Neural progenitor cell (in vitro differentiated cells): ENCODE measurements at regions not wholly inside any gene's neighbourhood (a gene's known extent, or its start where the extent isn't known, plus 50 kb on each side); places are given as distances from the start of the nearest gene placed in this dataset.

ENCODE experiments used
- EZH2 ChIP-seq: fragments of 200-600 bp; sonication (generic); IDR thresholded peaks from 2 replicates; pipeline ENCODE4 v1.6.1; 2017; ENCODE audit warnings: antibody characterized with exemption, mild to moderate bottlenecking, moderate library complexity
- EZH2phosphoT487 ChIP-seq: fragments of 200-600 bp; sonication (generic); IDR thresholded peaks from 2 replicates; pipeline ENCODE4 v1.6.1; 2017; ENCODE audit warnings: antibody characterized with exemption
- TF ChIP-seq, protein P1 (sequence below): fragments of 200-600 bp; sonication (generic); IDR thresholded peaks from 2 replicates; pipeline ENCODE4 v1.5.1; 2017; ENCODE audit warnings: antibody characterized with exemption, mild to moderate bottlenecking

- TF ChIP-seq, protein P1, sequence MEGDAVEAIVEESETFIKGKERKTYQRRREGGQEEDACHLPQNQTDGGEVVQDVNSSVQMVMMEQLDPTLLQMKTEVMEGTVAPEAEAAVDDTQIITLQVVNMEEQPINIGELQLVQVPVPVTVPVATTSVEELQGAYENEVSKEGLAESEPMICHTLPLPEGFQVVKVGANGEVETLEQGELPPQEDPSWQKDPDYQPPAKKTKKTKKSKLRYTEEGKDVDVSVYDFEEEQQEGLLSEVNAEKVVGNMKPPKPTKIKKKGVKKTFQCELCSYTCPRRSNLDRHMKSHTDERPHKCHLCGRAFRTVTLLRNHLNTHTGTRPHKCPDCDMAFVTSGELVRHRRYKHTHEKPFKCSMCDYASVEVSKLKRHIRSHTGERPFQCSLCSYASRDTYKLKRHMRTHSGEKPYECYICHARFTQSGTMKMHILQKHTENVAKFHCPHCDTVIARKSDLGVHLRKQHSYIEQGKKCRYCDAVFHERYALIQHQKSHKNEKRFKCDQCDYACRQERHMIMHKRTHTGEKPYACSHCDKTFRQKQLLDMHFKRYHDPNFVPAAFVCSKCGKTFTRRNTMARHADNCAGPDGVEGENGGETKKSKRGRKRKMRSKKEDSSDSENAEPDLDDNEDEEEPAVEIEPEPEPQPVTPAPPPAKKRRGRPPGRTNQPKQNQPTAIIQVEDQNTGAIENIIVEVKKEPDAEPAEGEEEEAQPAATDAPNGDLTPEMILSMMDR, result no peak
- TF ChIP-seq EZH2, result no peak
- TF ChIP-seq EZH2phosphoT487, result no peak
Observed at GRCh38 chr1:67983867-67984266, 66.6 kb downstream of the DIRAS3 start.
